Right kidney (tissue), 1 donor: ENCODE measurements at regions not wholly inside any gene's neighbourhood (a gene's known extent, or its start where the extent isn't known, plus 50 kb on each side); places are given as distances from the start of the nearest gene placed in this dataset.
"Not testable (repeated sequence)": the region's sequence is repeated elsewhere in the genome, so short reads cannot be mapped to it uniquely, and the experiment has no call there.

Experiments
- DNase-seq: peaks from one replicate; pipeline ENCODE4 v3.0.0-alpha.2; 2016

DNA sequence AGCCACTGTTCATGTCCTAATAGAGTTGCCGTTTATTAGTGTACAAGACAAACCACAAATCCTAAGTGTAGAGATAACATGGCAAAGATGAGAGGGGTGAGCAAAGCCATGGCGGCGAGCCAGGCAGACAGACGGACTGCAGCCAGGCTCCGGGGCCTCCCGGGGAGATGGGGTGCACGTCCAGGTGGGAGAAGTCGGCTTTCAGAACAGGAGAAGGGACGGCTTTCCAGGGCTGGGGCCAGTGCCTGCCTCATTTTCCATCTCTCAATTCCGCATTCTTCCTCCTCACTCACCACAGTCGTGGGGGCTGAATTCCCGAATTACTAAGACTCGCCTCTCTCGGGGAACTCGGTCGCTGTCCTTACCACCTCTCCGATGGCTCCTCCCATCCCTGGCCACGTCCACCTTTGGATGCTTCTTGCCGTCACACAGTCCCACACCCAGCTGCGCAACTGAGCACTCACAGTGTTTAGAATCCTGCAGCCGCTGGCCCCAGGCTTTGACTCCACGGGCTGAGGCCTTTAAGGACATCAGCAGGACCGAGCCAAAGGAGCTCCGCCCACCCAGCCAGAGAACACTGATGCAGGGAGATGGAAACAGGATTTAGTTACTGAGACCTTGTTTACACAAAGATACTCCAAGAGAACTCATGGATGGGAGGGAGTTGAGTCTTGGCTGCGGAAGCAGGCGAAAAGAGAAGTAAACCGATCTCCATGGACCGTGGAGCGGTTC lies 59.7 kb downstream of the RNF112 start:
- peak; percentile 69 for DNase-seq

GRCh38 chr17:19474405-19474804 lies 59.2 kb upstream of the SLC47A1 start:
- not testable (repeated sequence) for DNase-seq

DNA sequence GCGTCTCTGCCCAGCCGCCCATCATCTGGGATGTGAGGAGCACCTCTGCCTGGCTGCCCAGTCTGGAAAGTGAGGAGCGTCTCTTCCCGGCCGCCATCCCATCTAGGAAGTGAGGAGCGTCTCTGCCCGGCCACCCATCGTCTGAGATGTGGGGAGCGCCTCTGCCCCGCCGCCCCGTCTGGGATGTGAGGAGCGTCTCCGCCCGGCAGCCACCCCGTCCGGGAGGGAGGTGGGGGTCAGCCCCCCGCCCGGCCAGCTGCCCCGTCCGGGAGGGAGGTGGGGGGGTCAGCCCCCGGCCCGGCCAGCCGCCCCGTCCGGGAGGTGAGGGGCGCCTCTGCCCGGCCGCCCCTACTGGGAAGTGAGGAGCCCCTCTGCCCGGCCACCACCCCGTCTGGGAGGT lies 57.9 kb upstream of the SLC47A1 start:
- DNase-seq = not testable (repeated sequence)

- DNase-seq = no peak
Measured at GRCh38 chr17:19482576-19482975, 51.1 kb upstream of the SLC47A1 start.
